COR-L47 (cell line): ENCODE measurements at regions not wholly inside any gene's neighbourhood (a gene's known extent, or its start where the extent isn't known, plus 50 kb on each side); places are given as distances from the start of the nearest gene placed in this dataset.
A peak's percentile ranks its signal among the peaks of the same experiment; 100 is the strongest.

ENCODE experiments used
- DNase-seq: peaks from one replicate; lab custom pipeline; 2025; lab: John Stamatoyannopoulos, UW

DNA sequence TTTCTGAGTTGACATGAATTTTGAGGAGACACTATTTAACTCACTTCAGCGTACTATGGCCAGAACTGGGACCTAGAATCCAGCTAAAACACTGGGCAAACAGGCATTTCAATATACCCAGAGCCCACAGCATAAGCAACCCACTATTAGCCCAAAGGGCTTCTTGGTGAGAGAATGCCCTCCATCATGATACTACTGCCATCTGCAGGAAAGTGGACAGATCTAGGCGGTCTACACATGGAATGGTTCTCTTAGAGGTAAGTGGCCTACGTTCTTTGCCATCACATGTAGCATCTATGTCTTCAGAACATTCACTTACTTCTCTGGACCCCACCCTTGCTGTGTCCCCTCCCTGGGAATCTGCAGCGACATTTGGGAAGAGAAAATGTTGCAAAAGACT lies 181.3 kb upstream of the LINC00305 start:
- DNase-seq, result peak; percentile 32

DNA sequence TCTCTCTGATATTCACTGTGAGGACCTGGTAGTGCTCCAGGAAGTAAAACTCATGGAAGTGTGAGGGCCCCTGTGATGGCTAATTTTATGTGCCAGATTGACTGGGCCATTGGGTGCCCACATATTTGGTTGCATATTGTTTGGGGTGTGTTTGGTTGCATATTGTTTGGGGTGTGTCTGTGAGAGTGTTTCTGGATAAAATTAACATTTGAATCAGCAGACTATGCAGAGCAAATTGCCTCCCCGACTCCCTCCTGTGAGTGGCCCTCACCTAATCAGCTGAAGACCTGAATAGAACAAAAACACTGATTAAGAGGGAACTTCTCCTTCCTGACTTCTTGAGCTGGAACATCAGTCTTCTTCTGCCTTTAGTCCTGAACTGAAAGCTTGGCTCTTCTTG lies 173.3 kb upstream of the LINC00305 start:
- no peak for DNase-seq

DNA sequence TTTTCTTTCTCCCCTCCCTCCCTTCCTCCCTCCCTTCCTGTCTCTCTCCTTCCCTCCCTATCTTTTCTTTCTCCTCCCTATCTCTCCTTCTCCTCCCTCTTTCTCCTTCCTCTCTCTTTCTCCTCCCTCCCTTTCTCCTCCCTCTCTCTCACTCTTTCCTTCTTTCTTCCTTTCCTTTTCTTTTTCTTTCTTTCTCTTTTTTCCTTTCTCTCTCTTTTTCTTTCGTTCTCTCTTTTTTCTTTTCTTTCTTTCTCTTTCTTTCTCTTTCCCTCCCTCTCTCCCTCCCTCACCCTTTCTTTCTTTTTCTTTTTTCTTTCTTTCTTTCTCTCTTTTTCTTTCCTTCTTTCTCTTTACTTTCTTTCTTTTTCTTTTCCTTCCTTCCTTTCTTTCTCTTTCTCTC lies 169.7 kb upstream of the LINC00305 start:
- no peak for DNase-seq

DNA sequence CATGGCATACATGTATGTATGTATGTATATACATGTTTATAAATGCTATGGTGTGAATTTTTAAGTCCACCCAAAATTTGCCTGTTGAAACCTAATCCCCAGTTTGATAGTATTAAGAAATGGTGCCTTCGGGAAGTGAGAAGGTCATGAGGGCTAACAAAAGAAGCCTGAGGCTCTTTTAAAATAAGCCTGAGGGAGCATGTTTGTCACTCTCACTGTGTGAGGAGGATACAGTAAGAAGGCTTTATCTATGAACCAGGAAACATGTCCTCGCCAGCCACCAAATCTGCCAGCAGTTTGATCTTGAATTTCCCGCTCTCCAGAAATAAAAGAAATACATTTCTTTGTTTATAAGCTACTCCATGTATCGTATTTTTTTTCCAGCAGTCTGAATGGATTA lies 163.0 kb upstream of the LINC00305 start:
- DNase-seq, result no peak

DNA sequence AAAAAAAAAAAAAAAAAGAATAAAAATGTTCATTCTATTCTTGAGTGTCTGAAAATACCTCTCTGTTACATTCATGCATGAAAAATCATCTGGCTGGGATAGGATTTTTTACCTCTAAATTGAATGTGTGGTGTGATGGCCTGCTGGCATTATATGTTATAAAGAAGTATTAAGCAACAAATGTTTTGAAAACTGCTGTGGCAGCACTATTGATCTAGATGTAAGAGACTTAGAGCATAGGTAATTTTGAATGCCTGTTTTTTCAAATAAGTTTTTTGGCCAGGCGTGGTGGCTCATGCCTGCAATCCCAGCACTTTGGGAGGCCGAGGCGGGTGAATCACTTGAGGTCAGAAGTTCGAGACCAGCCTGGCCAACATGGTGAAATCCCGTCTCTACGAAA lies 147.0 kb upstream of the LINC00305 start:
- no peak for DNase-seq

DNA sequence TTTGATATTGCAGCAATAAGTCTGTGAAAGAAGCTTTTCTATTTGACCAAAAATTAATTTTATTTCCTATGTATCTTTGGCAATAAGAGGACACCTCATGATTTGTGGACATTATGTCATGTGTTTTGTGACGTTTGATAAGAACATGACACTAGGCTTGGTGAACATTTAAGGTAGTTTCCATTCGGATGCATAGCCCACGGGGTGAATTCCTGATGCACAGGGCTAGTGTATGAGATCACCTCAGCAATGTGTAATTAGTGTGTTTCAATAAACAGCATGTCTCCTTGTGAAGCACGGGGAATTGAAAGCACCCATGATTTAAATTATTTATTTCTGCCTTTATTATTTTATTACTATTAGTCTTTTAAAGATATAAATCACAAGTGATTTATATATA lies 146.1 kb upstream of the LINC00305 start:
- no peak for DNase-seq

DNA sequence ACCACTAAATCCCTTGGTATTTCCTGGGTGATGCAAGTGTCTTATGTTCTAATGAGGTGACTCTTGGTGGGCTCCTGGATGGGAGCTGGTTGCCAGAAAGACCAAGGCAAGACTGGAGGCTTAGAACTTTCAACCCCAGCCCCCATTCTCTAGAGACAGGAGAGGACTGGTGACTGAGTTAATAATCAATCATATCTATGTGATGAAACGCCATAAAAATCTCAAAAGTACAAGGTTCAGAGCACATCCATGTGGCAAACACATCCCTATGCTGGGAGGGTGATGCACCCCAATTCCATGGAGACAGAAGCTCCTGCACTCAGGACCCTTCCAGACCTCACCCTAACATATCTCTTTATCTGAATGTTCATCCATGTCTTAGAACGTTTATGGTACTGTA lies 139.5 kb upstream of the LINC00305 start:
- no peak for DNase-seq

DNA sequence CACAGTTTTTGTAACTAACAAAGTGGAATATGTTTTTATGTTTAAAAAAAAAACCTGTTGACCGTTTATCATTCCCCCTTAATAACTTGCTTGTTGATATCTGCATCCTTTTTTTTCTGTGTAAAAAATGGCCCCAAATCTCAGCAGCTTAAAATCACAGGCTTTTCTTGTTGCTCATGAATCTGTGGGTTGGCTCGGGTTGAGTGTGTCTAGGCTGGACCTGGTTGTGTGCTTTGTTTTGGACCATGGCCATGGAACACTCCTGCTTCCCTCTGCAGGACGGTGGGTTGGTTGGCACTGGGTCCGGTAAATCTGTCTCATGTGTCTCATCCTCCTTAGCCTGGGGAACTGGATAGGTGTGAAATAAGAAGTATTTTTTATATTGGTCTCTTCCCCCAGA lies 139.0 kb upstream of the LINC00305 start:
- DNase-seq, result no peak

DNA sequence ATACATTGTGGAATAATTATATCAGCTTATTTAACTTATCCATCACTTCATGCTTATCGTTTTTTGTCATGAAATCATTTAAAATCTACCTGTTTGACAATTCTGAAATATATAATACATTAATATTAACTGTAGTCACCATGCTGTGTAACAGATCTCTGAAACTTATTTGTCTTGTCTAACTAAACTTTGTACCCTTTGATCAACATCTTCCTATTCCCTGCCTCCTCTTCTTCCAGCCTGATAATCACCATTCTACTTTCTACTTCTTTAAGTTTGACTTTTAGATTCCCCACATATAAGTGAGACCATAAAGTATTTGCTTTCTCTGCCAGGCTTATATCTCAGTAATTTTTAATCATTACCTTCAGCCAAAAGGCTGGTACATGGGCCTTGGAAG lies 134.2 kb upstream of the LINC00305 start:
- DNase-seq, result no peak

DNA sequence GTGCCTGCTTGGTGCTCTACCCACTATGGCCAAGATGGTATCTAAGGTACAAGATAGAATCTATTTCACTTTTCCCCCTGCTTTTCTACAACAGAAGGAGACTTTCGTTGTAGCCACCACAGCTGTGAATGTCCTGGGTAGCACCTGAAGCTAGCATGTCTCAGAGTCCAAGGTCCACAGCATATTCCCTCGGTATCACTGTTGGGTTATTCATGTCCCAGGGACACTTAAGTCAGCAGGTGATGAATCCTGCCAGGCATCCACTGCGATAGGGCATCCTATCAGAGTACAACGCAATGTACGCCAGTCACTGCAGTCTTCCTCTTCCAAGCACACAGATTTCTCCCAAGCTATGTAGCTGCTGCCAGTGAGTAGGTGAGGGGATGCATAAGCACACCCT lies 129.1 kb upstream of the LINC00305 start:
- DNase-seq, result no peak

DNA sequence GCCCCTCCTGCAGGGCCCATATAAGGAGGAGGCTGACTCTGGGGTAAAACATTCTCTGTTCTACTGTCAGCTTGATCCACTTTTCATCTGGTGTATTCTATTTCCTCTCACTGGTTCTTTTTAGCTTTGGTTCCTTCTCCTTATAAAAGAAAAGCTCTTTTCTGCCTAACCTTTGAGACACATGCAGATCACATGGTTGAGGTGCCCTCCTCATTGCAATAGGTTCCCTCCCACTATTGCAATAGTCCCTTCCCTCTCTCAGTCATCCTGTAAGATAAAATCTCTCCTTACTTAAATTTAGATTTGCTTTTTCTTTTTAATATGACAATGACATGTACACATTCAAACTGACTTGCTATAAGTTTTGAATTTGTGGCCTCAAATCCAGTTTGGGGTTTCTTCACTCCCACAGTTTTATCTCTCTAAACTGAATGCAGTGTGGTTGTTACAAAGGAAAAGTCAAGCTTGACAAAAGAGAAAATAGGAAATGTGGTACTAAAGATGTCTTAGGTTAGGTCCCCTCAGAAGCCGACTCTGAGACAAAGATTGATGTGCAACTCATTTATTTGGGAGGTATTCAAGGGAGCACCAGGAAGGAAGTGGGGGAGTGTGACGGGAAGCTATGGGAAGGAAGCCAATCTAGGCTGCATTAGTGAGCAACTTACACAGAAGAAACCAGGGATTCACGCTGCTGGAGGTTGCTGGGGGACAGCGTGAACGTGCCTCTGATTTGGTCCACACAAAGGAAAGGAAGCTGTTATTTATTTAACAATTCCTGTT lies 127.6 kb upstream of the LINC00305 start:
- DNase-seq, result no peak

DNA sequence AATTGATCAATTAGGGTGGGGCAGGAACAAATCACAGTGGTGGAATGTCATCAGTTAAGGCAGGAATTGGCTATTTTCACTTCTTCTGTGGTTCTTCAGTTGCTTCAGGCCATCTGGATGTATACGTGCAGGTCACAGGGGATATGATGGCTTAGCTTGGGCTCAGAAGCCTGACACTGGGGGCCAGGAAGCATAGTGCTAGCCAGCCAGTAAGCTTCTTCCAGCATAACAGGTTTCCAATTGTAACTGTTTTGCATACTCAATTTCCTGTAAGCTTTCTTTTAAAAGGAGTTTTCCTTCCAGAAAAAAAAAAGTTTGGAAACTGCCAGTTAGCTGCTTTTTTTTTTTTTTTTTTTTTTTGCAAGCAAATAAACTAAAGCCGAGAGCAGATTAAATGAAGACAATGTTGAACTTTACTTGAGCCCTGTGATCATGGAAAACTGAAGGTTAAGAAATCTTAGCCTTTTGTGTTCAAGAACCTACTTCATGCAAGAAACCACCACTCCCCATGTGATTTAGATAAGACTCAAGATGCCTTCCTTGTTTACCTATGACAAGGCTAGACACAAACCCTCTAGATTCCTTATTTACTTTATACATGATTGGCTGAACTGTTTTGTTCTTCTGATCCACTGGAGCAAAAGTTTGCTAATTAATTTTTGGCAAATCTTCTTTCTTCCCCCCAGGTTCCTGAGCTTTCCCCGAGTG lies 126.9 kb upstream of the LINC00305 start:
- DNase-seq, result no peak

DNA sequence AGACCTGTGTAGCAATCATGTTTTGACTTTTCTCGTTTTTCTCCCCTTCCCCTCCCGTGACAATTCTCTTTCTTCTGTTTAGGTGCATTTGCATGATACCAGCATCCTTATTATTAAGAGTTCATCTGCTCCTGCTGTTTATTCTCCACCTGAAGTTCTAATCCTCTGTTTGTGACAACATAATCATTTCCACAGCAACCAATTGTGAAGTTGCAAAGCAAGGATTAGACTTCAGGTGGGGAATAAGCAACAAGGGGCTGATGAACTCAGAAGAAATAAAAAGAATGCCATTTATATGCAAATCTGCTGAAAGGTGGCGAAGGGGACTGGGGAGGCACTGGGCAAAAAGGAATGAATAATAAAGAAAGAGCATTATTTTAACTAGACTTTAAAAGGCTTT lies 124.8 kb upstream of the LINC00305 start:
- DNase-seq, result no peak

DNA sequence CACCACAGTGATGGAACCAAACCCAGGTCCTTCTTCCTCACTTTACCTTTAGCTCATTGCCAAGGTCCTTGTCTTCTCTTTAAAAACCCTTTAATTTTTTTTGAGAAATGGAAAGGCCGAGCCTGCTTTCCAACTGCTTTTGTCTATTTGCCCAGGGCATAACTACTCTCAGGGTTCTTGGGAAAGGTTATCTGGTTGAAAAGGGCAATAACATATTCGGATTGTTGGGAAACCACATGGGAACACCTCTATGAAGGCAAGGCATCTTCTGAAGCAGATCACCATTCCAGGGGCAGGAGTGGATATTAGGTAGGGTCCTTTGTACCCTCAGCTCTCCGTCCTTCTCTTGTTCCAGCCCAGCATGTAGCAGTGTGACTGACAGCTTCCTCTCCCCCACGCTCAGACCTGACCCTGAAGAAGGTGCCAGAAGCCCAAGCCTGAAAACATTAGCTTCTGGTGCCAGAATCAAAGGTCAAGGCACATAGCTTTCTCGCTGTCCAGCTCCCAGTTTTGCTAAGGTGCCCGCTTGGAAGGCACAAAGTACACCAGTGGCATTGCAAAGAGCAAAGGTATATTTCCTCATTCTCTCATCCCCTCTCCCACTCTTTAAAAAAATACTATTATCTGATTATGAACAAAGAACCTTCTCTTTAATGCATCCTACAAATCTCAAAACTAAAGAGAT lies 123.2 kb upstream of the LINC00305 start:
- no peak for DNase-seq

DNA sequence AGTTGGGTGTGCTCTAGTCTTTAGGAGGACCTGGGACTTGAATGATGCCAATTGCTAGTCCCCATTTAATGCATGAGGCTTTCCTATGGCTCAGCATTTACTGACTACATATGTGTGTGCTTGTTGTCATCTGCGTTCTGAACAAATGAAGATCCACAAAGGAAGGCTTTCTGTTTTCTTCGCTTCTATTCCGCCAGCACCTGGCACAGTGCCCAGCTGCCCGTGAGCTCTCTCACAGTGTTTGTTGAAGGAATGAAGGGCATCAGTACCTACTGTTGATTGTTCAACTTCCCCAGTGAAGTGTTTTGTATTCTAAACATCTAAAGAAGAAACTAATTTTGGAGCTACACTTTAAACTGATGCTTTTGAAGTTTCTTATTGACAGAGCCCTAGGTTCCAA lies 122.4 kb upstream of the LINC00305 start:
- peak; percentile 87 for DNase-seq

DNA sequence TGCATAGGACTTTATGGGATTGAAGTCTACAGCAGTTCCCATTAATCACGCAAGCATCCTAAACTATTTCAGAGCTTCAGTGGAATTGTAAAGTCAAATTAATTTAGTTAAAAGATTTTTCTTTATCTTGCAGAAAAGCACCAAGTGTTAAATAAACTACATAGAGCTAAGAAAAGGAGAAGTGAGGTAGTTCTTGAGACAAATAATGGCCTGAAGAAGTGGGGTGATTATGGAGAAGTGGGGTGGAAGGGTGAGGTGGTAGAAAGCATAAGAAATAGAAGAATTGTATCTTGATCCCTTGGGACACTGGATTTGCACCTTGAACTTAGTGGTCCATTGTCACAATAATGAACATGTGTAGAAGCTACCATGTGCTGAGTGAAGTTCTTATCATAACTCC lies 121.7 kb upstream of the LINC00305 start:
- DNase-seq, result no peak

DNA sequence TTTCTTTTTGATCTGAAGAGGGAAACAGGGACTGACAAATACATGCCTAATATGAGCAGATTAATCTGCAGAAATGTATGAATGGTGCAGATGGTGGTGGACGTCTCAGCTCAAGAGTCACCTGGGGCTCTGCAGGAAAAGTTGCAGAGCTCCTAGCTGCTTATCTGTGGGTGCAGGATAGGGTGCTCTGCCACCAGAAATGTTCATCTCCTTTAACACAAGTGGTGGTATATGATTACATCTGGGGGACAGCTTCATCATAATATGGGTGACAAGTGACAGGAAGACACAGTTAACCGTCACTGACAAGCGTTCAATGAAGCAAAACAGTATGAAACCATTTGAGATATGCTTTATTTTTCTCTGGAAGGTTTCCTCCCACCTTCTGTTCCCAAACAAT lies 121.2 kb upstream of the LINC00305 start:
- DNase-seq, result no peak

DNA sequence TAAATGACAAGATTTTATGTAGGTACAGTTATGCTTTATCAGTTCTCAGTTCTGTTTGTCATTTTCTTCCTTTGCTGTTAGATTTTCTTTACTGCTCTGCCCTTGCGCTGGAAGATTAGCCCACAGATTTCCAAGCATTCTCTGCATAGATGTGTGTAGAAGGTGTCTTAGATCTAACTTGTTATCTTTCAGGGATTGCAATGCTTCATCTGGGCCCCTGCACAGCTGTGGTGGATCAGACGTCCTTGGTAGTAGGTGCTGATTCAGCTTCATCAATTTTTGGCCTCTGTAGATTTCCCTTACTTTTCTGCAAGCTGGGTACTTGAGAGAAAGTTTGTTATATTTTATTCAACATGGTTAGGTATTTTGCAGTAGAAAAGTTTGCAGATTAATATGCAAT lies 115.3 kb upstream of the LINC00305 start:
- DNase-seq, result no peak

DNA sequence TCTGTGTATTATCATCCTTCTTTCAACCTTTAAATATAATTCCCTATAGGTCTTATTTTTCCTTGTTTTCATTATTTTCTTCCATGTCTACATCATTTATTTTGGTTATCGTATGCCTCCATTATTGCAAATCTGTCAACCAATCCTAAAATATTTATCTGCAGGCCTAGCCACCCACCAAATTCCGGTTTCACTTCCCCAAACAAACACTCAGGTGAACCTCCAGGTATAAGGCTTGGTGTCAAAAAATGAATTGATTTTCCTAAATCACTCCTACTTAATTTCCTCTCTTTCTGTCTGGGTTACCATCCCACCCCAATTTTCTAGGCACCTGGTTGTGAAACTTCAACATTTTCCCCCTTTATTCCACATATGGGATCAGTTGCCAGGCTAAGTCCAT lies 111.9 kb upstream of the LINC00305 start:
- no peak for DNase-seq

DNA sequence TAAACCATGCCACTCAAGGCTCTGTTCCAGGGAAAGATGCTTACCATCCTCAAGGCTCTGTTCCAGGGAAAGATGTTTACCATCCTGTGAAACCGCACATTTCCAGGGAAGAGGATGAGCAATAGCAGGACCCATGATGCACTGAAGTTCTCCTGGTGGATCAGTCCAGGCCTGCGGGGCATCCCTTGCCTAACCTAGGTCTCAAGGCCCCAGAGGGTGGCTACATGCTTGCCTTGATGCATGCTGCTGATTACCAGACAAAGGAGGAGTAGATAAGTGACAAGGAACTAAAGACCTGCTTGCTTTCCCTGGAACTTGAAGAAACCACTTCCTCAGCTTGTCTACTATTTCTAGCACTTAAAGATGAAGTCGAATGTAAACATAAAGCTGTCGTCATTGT lies 111.0 kb upstream of the LINC00305 start:
- DNase-seq, result no peak

DNA sequence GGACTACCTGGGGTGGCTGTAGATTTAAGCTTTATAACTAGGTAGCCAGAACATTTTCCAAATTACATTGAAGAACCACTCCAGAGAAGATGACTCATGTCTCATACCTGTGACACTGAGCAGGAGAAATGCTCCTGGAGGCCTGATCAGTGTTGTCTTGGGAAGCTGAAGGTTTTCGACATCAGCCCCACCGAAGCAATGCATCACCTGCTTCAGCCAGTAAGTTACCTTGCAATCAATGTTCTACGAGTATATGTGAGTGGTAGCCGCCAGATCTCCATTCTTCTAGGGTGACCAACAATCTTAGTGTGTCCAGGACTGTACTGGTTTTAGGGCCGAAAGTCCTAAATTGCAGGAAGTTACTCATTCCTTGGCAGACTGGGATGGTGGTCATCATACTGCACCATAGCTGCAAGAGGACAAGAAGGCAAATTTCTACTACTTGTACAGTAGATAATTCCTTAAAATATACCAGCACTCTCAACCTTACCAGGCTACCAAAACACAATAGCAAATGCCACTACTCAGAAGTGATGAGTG lies 109.3 kb upstream of the LINC00305 start:
- DNase-seq, result no peak

DNA sequence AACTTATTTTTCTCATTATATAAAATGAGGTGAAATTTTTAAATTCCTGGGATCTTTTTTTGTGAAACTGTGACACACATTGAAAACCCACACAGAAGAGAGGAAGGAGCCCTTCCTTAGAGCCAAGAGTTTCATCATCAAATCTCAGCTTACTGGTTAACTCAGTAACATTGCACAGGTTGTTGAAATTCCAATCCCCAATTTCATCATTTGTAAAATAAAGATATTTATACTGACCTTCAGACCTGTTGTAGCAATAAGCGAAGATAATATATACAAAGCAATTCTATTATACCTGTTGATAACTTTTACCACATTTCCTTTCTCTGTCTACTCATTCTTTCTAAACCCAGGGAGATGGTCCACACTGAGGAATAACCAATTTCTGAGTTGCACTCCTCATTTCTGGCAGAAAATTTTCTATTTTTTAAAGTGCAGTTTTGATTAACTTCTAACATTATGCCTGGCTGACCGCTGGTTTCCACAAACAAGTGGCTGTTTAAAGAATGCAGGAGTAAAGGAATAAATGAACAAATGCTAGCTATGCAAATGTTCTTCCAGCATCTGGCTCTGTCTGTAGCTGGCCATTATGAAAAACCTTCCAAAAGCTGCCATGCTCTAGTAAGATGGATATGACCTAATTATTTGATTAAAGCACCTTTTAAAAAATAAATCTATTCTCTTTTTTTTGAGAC lies 105.7 kb upstream of the LINC00305 start:
- no peak for DNase-seq
